NT2/D1 (cell line): ENCODE measurements at regions not wholly inside any gene's neighbourhood (a gene's known extent, or its start where the extent isn't known, plus 50 kb on each side); places are given as distances from the start of the nearest gene placed in this dataset.
"Not testable (repeated sequence)": the region's sequence is repeated elsewhere in the genome, so short reads cannot be mapped to it uniquely, and the experiment has no call there.

Experiments
- DNase-seq: peaks from one replicate; pipeline ENCODE4 v3.0.0-alpha.2; 2011; ENCODE audit warnings: low read depth, low spot score
- H3K27me3 ChIP-seq: 2 replicates; pipeline ENCODE4 v1.6.0; 2011; ENCODE audit warnings: mild to moderate bottlenecking; ENCODE audit not compliant: insufficient read length, insufficient read depth
- H3K36me3 ChIP-seq: 2 replicates; pipeline ENCODE4 v1.6.1; 2011; ENCODE audit warnings: mild to moderate bottlenecking, low read length, mixed read lengths; ENCODE audit not compliant: insufficient read depth, insufficient read length
- H3K4me1 ChIP-seq: 2 replicates; pipeline ENCODE4 v1.5.1; 2011; ENCODE audit not compliant: insufficient read depth, insufficient read length
- H3K4me3 ChIP-seq: 2 replicates; pipeline ENCODE4 v1.5.1; 2011; ENCODE audit warnings: low read depth; ENCODE audit not compliant: insufficient read length
- H3K9ac ChIP-seq: 2 replicates; pipeline ENCODE4 v1.6.0; 2011; ENCODE audit warnings: low read depth; ENCODE audit not compliant: insufficient read length
- H3K9me3 ChIP-seq: 2 replicates; pipeline ENCODE4 v1.5.1; 2011; ENCODE audit warnings: mild to moderate bottlenecking, low read length; ENCODE audit not compliant: insufficient read depth
- SUZ12 ChIP-seq: IDR thresholded peaks from 2 replicates; pipeline ENCODE4 v1.6.1; 2011; ENCODE audit not compliant: insufficient read length, insufficient read depth; ENCODE audit errors: extremely low read depth
- YY1 ChIP-seq: IDR thresholded peaks from 2 replicates; pipeline ENCODE4 v1.6.1; 2011; ENCODE audit not compliant: insufficient read length, insufficient read depth
- ZNF274 ChIP-seq: IDR thresholded peaks from 2 replicates; pipeline ENCODE4 v1.6.1; 2011; ENCODE audit warnings: mild to moderate bottlenecking, low read depth, low read length

DNA sequence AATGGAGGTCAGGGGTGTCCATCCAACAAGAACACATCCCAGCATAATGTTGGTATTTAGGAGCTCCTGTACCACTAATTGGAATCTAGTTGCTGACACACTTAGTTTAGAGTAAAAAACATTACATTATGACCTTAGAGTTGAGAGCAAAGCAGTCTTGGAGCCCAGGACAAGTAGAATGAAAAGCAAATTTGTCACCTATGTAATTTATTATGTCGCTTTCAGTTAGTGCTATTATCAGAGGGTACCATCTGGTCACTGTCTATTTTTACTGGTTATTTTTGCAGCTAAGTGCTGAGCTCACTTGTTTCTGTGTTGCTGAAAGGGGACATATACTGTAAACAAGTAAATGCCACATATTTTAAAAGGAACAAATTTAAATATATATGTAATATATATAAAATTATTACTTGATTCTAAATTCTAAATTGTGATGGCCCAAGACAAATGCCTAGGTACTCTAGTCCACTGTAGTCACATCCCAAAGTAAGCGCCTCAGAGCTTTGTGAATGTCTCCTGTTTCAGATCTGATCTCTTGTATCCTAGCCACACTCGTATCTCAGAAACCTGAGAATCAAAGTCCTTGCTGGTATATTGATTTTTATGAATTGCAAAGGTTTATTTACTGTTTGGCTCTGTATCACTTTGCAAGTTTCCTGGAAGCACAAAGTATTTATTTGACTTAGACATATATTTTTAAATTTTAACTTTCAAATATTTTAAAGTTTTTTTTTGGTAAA lies 148.6 kb upstream of the MAN1A1 start:
- no peak overlapping the region for H3K9ac ChIP-seq
- H3K4me3 ChIP-seq, result no peak overlapping the region
- no peaks in the 10 kb centered on the region for H3K36me3 ChIP-seq
- H3K9me3 ChIP-seq, result no peaks in the 10 kb centered on the region
- no peaks in the 10 kb centered on the region for H3K4me1 ChIP-seq
- H3K27me3 ChIP-seq, result no peaks in the 10 kb centered on the region
- TF ChIP-seq YY1 (no peak), SUZ12 (no peak), ZNF274 (no peak)
- DNase-seq, result no peak

- Histone ChIP-seq H3K36me3 (no peaks in the 10 kb centered on the region), H3K27me3 (no peaks in the 10 kb centered on the region), H3K9me3 (no peaks in the 10 kb centered on the region), H3K4me1 (no peaks in the 10 kb centered on the region), H3K9ac (no peak overlapping the region), H3K4me3 (no peak overlapping the region)
- no peak for TF ChIP-seq SUZ12
- no peak for TF ChIP-seq ZNF274
- no peak for TF ChIP-seq YY1
- DNase-seq, result no peak
Observed at GRCh38 chr6:119495230-119495683, 145.7 kb upstream of the MAN1A1 start.

- no peak overlapping the region for H3K4me3 ChIP-seq
- TF ChIP-seq ZNF274 (no peak), SUZ12 (no peak), YY1 (no peak)
- H3K4me1 ChIP-seq, result no peaks in the 10 kb centered on the region
- no peak overlapping the region for H3K9ac ChIP-seq
- H3K9me3 ChIP-seq, result no peaks in the 10 kb centered on the region
- H3K27me3 ChIP-seq, result no peaks in the 10 kb centered on the region
- no peak for DNase-seq
- no peaks in the 10 kb centered on the region for H3K36me3 ChIP-seq
Observed at GRCh38 chr6:119493980-119494379, 144.4 kb upstream of the MAN1A1 start.

DNA sequence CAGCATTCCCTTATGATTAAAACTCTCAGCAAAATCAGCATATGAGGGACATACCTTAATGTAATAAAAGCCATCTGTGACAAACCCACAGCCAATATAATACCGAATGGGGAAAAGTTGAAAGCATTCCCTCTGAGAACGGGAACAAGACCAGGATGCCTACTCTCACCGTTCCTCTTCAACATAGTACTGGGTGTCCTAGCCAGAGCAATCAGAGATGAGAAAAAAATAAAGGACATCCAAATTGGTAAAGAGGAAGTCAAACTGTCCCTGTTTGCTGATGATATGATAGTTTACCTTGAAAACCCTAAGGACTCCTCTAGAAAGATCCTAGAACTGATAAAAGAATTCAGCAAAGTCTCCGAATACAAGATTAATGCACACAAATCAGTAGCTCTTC lies 141.6 kb upstream of the MAN1A1 start:
- not testable (repeated sequence) for H3K9ac ChIP-seq, H3K27me3 ChIP-seq, H3K9me3 ChIP-seq, DNase-seq, H3K36me3 ChIP-seq, H3K4me3 ChIP-seq, H3K4me1 ChIP-seq

- not testable (repeated sequence) for DNase-seq
Observed at GRCh38 chr6:119490050-119490449, 140.5 kb upstream of the MAN1A1 start.

GRCh38 chr6:119484598-119484997 lies 135.0 kb upstream of the MAN1A1 start:
- Histone ChIP-seq H3K36me3 (no peaks in the 10 kb centered on the region), H3K4me1 (no peaks in the 10 kb centered on the region), H3K27me3 (no peaks in the 10 kb centered on the region), H3K9me3 (no peaks in the 10 kb centered on the region), H3K9ac (no peak overlapping the region), H3K4me3 (no peak overlapping the region)
- DNase-seq, result no peak
- TF ChIP-seq ZNF274, result no peak
- TF ChIP-seq SUZ12, result no peak
- TF ChIP-seq YY1, result no peak

More at GRCh38 chr6:119490050-119490449, 140.5 kb upstream of the MAN1A1 start:
- H3K4me3 ChIP-seq, H3K36me3 ChIP-seq, H3K9me3 ChIP-seq, H3K27me3 ChIP-seq, H3K4me1 ChIP-seq, H3K9ac ChIP-seq: not testable (repeated sequence)

DNA sequence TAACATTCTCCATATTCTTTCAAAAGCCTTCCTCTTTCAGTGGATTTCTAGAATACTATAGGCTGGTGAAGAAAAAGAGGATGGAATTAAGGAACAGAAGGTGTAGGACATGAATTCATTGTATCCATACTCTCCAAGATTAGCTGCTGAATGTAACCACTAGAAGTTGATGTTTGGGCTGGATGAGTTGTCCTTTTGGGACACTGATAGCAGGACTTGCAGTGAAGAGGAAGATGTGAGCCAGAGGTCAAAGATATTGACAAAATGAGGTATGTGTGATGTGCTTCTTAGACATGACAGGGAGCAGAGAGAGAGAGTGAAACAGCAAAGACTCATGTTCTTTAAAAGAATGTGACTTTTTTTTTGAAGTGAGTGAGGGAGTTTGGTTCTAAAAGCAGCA lies 134.3 kb upstream of the MAN1A1 start:
- no peak for DNase-seq
- H3K36me3 ChIP-seq, result no peaks in the 10 kb centered on the region
- TF ChIP-seq YY1, result no peak
- TF ChIP-seq SUZ12, result no peak
- TF ChIP-seq ZNF274, result no peak
- H3K4me3 ChIP-seq, result no peak overlapping the region
- H3K9ac ChIP-seq, result no peak overlapping the region
- no peaks in the 10 kb centered on the region for H3K4me1 ChIP-seq
- H3K27me3 ChIP-seq, result no peaks in the 10 kb centered on the region
- no peaks in the 10 kb centered on the region for H3K9me3 ChIP-seq
